ENCODE measurements at regions not wholly inside any gene's neighbourhood (a gene's known extent, or its start where the extent isn't known, plus 50 kb on each side); places are given as distances from the start of the nearest gene placed in this dataset.

GRCh38 chr6:156427345-156427744 is 349.8 kb upstream of the ARID1B start (continued):
- TF ChIP-seq EZH2phosphoT487 (IDR thresholded peaks at IDR 0.05; ENCODE audit: unreplicated experiment) (no peak), ZNF331 (CRISPR knock-in tag; IDR thresholded peaks at IDR 0.05; ENCODE audit: low read depth) (no peak), EZH2 (IDR thresholded peaks at IDR 0.05; ENCODE audit: low read depth, unreplicated experiment) (no peak)

GRCh38 chr6:156425359-156426020 is 351.7 kb upstream of the ARID1B start:
- Histone ChIP-seq H3K36me3 (ENCODE audit: insufficient read depth) (no peaks in the 10 kb centered on the region), H3K27me3 (ENCODE audit: insufficient read depth) (no peaks in the 10 kb centered on the region), H3F3A (replicated peaks; ENCODE audit: low read depth) (no peaks in the 10 kb centered on the region), H4K20me1 (replicated peaks; ENCODE audit: insufficient read depth) (no peaks in the 10 kb centered on the region), H3K4me3 (no peak overlapping the region), H3K79me2 (replicated peaks; ENCODE audit: insufficient read depth) (no peaks in the 10 kb centered on the region), H3K4me2 (no peak overlapping the region), H2AFZ (no peak overlapping the region), H3K4me1 (ENCODE audit: insufficient read depth) (no peaks in the 10 kb centered on the region), H3K9me2 (ENCODE audit: insufficient read depth) (peaks cover 29% of the 10 kb centered on the region), H3K27ac (ENCODE audit: low read depth) (no peak overlapping the region)
- Mint-ChIP-seq H3K27me3 (ENCODE audit: insufficient read depth, low read depth, poor library complexity) (peaks cover 1% of the 10 kb centered on the region), H3K4me1 (no peaks in the 10 kb centered on the region), H3K4me3 (no peak overlapping the region), H3K36me3 (ENCODE audit: low read depth) (peaks cover 12% of the 10 kb centered on the region; the same call in 2 of the 3 replicates), H3K27ac (no peak overlapping the region), H3K9me3 (peaks cover 31% of the 10 kb centered on the region)
- no peak for DNase-seq (ENCODE audit: low spot score)
- ATAC-seq, result no peak
- TF ChIP-seq ZNF331 (CRISPR knock-in tag; IDR thresholded peaks at IDR 0.05; ENCODE audit: low read depth) (no peak), ETS1 (IDR thresholded peaks at IDR 0.05) (no peak), JUNB (IDR thresholded peaks at IDR 0.05; ENCODE audit: unreplicated experiment) (no peak), ZNF114 (CRISPR knock-in tag; IDR thresholded peaks at IDR 0.05) (no peak), EZH2phosphoT487 (IDR thresholded peaks at IDR 0.05; ENCODE audit: unreplicated experiment) (no peak), NANOG (IDR thresholded peaks at IDR 0.05; ENCODE audit: borderline replicate concordance) (no peak), STAT1 (IDR thresholded peaks at IDR 0.05; ENCODE audit: unreplicated experiment) (no peak), EZH2 (IDR thresholded peaks at IDR 0.05; ENCODE audit: low read depth, unreplicated experiment) (no peak), POLR2AphosphoS5 (IDR thresholded peaks at IDR 0.05; ENCODE audit: low read depth) (no peak), REST (IDR thresholded peaks at IDR 0.05; ENCODE audit: unreplicated experiment) (no peak)
- TF ChIP-seq, protein P1, sequence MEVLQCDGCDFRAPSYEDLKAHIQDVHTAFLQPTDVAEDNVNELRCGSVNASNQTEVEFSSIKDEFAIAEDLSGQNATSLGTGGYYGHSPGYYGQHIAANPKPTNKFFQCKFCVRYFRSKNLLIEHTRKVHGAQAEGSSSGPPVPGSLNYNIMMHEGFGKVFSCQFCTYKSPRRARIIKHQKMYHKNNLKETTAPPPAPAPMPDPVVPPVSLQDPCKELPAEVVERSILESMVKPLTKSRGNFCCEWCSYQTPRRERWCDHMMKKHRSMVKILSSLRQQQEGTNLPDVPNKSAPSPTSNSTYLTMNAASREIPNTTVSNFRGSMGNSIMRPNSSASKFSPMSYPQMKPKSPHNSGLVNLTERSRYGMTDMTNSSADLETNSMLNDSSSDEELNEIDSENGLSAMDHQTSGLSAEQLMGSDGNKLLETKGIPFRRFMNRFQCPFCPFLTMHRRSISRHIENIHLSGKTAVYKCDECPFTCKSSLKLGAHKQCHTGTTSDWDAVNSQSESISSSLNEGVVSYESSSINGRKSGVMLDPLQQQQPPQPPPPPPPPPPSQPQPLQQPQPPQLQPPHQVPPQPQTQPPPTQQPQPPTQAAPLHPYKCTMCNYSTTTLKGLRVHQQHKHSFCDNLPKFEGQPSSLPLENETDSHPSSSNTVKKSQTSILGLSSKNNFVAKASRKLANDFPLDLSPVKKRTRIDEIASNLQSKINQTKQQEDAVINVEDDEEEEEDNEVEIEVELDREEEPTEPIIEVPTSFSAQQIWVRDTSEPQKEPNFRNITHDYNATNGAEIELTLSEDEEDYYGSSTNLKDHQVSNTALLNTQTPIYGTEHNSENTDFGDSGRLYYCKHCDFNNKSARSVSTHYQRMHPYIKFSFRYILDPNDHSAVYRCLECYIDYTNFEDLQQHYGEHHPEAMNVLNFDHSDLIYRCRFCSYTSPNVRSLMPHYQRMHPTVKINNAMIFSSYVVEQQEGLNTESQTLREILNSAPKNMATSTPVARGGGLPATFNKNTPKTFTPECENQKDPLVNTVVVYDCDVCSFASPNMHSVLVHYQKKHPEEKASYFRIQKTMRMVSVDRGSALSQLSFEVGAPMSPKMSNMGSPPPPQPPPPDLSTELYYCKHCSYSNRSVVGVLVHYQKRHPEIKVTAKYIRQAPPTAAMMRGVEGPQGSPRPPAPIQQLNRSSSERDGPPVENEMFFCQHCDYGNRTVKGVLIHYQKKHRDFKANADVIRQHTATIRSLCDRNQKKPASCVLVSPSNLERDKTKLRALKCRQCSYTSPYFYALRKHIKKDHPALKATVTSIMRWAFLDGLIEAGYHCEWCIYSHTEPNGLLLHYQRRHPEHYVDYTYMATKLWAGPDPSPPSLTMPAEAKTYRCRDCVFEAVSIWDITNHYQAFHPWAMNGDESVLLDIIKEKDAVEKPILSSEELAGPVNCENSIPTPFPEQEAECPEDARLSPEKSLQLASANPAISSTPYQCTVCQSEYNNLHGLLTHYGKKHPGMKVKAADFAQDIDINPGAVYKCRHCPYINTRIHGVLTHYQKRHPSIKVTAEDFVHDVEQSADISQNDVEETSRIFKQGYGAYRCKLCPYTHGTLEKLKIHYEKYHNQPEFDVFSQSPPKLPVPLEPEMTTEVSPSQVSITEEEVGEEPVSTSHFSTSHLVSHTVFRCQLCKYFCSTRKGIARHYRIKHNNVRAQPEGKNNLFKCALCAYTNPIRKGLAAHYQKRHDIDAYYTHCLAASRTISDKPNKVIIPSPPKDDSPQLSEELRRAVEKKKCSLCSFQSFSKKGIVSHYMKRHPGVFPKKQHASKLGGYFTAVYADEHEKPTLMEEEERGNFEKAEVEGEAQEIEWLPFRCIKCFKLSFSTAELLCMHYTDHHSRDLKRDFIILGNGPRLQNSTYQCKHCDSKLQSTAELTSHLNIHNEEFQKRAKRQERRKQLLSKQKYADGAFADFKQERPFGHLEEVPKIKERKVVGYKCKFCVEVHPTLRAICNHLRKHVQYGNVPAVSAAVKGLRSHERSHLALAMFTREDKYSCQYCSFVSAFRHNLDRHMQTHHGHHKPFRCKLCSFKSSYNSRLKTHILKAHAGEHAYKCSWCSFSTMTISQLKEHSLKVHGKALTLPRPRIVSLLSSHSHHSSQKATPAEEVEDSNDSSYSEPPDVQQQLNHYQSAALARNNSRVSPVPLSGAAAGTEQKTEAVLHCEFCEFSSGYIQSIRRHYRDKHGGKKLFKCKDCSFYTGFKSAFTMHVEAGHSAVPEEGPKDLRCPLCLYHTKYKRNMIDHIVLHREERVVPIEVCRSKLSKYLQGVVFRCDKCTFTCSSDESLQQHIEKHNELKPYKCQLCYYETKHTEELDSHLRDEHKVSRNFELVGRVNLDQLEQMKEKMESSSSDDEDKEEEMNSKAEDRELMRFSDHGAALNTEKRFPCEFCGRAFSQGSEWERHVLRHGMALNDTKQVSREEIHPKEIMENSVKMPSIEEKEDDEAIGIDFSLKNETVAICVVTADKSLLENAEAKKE (CRISPR knock-in tag; IDR thresholded peaks at IDR 0.05), result no peak
- TF ChIP-seq, protein P2, sequence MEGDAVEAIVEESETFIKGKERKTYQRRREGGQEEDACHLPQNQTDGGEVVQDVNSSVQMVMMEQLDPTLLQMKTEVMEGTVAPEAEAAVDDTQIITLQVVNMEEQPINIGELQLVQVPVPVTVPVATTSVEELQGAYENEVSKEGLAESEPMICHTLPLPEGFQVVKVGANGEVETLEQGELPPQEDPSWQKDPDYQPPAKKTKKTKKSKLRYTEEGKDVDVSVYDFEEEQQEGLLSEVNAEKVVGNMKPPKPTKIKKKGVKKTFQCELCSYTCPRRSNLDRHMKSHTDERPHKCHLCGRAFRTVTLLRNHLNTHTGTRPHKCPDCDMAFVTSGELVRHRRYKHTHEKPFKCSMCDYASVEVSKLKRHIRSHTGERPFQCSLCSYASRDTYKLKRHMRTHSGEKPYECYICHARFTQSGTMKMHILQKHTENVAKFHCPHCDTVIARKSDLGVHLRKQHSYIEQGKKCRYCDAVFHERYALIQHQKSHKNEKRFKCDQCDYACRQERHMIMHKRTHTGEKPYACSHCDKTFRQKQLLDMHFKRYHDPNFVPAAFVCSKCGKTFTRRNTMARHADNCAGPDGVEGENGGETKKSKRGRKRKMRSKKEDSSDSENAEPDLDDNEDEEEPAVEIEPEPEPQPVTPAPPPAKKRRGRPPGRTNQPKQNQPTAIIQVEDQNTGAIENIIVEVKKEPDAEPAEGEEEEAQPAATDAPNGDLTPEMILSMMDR (conservative IDR thresholded peaks at IDR 0.05; ENCODE audit: low read depth in 2 of 2), result no peak

Measured in GM23338 (cell line).